GM23338 (cell line): ENCODE measurements at regions not wholly inside any gene's neighbourhood (a gene's known extent, or its start where the extent isn't known, plus 50 kb on each side); places are given as distances from the start of the nearest gene placed in this dataset.

Experiments
- ATAC-seq: fragments of 200-7000 bp; cut with Tn5 transposase; 3 replicates; pipeline ENCODE4 v1.9.1; 2020
- DNase-seq: peaks from one replicate; pipeline ENCODE4 v3.0.0-alpha.2; 2015; ENCODE audit warnings: low spot score
- H2AFZ ChIP-seq: fragments of 200-600 bp; sonication (generic); 2 replicates; pipeline ENCODE4 v1.8.0; 2016; ENCODE audit warnings: antibody characterized with exemption, mild to moderate bottlenecking, moderate library complexity
- H3F3A ChIP-seq: fragments of 200-600 bp; sonication (generic); replicated peaks from 2 replicates; pipeline ENCODE4 v1.8.0; 2017; ENCODE audit warnings: antibody characterized with exemption, mixed run types, low read depth
- H3K27ac ChIP-seq: fragments of 200-600 bp; sonication (generic); 2 replicates; pipeline ENCODE4 v1.6.1; 2016; ENCODE audit warnings: low read depth
- H3K27me3 ChIP-seq: fragments of 200-600 bp; sonication (generic); 2 replicates; pipeline ENCODE4 v1.8.0; 2016; ENCODE audit warnings: mild to moderate bottlenecking, mixed run types, moderate library complexity; ENCODE audit not compliant: insufficient read depth
- H3K36me3 ChIP-seq: fragments of 200-600 bp; sonication (generic); 2 replicates; pipeline ENCODE4 v1.8.0; 2016; ENCODE audit warnings: mild to moderate bottlenecking; ENCODE audit not compliant: insufficient read depth
- H3K4me1 ChIP-seq: fragments of 200-600 bp; sonication (generic); 2 replicates; pipeline ENCODE4 v1.8.0; 2016; ENCODE audit warnings: mild to moderate bottlenecking, moderate library complexity; ENCODE audit not compliant: insufficient read depth
- H3K4me2 ChIP-seq: fragments of 200-600 bp; sonication (generic); 2 replicates; pipeline ENCODE4 v1.7.1; 2017; ENCODE audit warnings: mixed run types
- H3K4me3 ChIP-seq: fragments of 200-600 bp; sonication (generic); 2 replicates; pipeline ENCODE4 v1.6.1; 2016; ENCODE audit warnings: mixed run types
- H3K79me2 ChIP-seq: fragments of 200-600 bp; sonication (generic); replicated peaks from 2 replicates; pipeline ENCODE4 v1.8.0; 2017; ENCODE audit warnings: mild to moderate bottlenecking; ENCODE audit not compliant: insufficient read depth
- H3K9me2 ChIP-seq: fragments of 200-600 bp; sonication (generic); 2 replicates; pipeline ENCODE4 v1.8.0; 2017; ENCODE audit not compliant: insufficient read depth
- H4K20me1 ChIP-seq: fragments of 200-600 bp; sonication (generic); replicated peaks from 2 replicates; pipeline ENCODE4 v1.8.0; 2017; ENCODE audit warnings: mild to moderate bottlenecking; ENCODE audit not compliant: insufficient read depth
- H3K27ac Mint-ChIP-seq: 2 replicates; pipeline ENCODE4 v1.8.0; 2020; ENCODE audit warnings: inconsistent platforms, mild to moderate bottlenecking, moderate library complexity, mixed read lengths
- H3K27me3 Mint-ChIP-seq: 3 replicates; pipeline ENCODE4 v1.8.0; 2022; ENCODE audit warnings: low read depth, mild to moderate bottlenecking, moderate library complexity, mixed read lengths, inconsistent platforms; ENCODE audit not compliant: insufficient read depth, poor library complexity
- H3K36me3 Mint-ChIP-seq: 3 replicates; pipeline ENCODE4 v1.8.0; 2021; ENCODE audit warnings: low read depth, mild to moderate bottlenecking, inconsistent platforms, moderate library complexity, mixed read lengths
- H3K4me1 Mint-ChIP-seq: 3 replicates; pipeline ENCODE4 v1.8.0; 2020; ENCODE audit warnings: mild to moderate bottlenecking, inconsistent platforms, mixed read lengths
- H3K4me3 Mint-ChIP-seq: 3 replicates; pipeline ENCODE4 v1.8.0; 2021; ENCODE audit warnings: moderate library complexity, mild to moderate bottlenecking, inconsistent platforms, mixed read lengths
- H3K9me3 Mint-ChIP-seq: 3 replicates; pipeline ENCODE4 v1.8.0; 2020; ENCODE audit warnings: moderate library complexity, mild to moderate bottlenecking, inconsistent platforms, mixed read lengths
- JUNB ChIP-seq: IDR thresholded peaks from one replicate; pipeline ENCODE4 v1.6.1; 2016; ENCODE audit warnings: antibody characterized with exemption; ENCODE audit not compliant: unreplicated experiment
- TF ChIP-seq, protein P1 (sequence below), 2 experiments: fragments of 200-600 bp in 1 of 2; sonication (generic) in 1 of 2; conservative IDR thresholded peaks; 2 replicates each; pipeline versions ENCODE4 v1.5.1 to v1.6.1; 2016 to 2017; ENCODE audit warnings: antibody characterized with exemption in 2 of 2, low read depth in 2 of 2, mild to moderate bottlenecking in 2 of 2, moderate library complexity in 1 of 2
- TF ChIP-seq, protein P2 (sequence below): fragments of 250-450 bp; sonication (Bioruptor Pico); IDR thresholded peaks from 2 replicates; pipeline ENCODE4 v1.5.0; 2020; ENCODE audit warnings: mild to moderate bottlenecking, moderate library complexity

DNA sequence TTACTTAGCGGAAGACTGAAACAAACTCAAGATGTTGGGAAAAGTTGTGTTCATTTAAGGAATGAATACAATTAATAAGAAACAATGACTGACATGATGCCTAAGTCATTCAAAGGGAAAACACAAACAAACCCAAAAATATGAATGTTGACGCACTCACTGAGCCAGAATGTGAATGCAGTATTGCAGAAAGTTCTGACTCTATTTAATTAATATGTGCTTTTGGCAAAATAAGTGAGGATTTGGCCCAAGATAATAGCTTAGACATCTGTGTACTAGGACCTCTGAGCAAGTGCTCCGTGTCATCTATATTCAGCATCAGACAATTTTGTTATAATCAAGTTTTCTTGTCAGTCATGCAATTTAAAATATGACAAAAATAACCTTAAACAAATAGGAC is 1138.8 kb upstream of the NXPH2 start:
- Histone ChIP-seq H3F3A (no peaks in the 10 kb centered on the region), H3K9me2 (no peaks in the 10 kb centered on the region), H4K20me1 (no peaks in the 10 kb centered on the region), H3K79me2 (no peaks in the 10 kb centered on the region), H3K4me3 (no peak overlapping the region), H2AFZ (no peak overlapping the region), H3K36me3 (no peaks in the 10 kb centered on the region), H3K4me1 (peaks cover 13% of the 10 kb centered on the region), H3K27ac (no peak overlapping the region), H3K27me3 (no peaks in the 10 kb centered on the region), H3K4me2 (no peak overlapping the region)
- Mint-ChIP-seq H3K4me3 (no peak overlapping the region), H3K36me3 (peaks cover 3% of the 10 kb centered on the region; the same call in 1 of the 3 replicates), H3K9me3 (0 out of 3 replicates have a peak, but pooled peaks cover 4% of the 10 kb centered on the region), H3K27me3 (no peaks in the 10 kb centered on the region), H3K4me1 (peaks cover 6% of the 10 kb centered on the region), H3K27ac (no peak overlapping the region)
- TF ChIP-seq, protein P1, sequence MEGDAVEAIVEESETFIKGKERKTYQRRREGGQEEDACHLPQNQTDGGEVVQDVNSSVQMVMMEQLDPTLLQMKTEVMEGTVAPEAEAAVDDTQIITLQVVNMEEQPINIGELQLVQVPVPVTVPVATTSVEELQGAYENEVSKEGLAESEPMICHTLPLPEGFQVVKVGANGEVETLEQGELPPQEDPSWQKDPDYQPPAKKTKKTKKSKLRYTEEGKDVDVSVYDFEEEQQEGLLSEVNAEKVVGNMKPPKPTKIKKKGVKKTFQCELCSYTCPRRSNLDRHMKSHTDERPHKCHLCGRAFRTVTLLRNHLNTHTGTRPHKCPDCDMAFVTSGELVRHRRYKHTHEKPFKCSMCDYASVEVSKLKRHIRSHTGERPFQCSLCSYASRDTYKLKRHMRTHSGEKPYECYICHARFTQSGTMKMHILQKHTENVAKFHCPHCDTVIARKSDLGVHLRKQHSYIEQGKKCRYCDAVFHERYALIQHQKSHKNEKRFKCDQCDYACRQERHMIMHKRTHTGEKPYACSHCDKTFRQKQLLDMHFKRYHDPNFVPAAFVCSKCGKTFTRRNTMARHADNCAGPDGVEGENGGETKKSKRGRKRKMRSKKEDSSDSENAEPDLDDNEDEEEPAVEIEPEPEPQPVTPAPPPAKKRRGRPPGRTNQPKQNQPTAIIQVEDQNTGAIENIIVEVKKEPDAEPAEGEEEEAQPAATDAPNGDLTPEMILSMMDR (conservative IDR thresholded peaks at IDR 0.05; ENCODE audit: low read depth in 2 of 2), result no peak
- no peak for TF ChIP-seq JUNB
- TF ChIP-seq, protein P2, sequence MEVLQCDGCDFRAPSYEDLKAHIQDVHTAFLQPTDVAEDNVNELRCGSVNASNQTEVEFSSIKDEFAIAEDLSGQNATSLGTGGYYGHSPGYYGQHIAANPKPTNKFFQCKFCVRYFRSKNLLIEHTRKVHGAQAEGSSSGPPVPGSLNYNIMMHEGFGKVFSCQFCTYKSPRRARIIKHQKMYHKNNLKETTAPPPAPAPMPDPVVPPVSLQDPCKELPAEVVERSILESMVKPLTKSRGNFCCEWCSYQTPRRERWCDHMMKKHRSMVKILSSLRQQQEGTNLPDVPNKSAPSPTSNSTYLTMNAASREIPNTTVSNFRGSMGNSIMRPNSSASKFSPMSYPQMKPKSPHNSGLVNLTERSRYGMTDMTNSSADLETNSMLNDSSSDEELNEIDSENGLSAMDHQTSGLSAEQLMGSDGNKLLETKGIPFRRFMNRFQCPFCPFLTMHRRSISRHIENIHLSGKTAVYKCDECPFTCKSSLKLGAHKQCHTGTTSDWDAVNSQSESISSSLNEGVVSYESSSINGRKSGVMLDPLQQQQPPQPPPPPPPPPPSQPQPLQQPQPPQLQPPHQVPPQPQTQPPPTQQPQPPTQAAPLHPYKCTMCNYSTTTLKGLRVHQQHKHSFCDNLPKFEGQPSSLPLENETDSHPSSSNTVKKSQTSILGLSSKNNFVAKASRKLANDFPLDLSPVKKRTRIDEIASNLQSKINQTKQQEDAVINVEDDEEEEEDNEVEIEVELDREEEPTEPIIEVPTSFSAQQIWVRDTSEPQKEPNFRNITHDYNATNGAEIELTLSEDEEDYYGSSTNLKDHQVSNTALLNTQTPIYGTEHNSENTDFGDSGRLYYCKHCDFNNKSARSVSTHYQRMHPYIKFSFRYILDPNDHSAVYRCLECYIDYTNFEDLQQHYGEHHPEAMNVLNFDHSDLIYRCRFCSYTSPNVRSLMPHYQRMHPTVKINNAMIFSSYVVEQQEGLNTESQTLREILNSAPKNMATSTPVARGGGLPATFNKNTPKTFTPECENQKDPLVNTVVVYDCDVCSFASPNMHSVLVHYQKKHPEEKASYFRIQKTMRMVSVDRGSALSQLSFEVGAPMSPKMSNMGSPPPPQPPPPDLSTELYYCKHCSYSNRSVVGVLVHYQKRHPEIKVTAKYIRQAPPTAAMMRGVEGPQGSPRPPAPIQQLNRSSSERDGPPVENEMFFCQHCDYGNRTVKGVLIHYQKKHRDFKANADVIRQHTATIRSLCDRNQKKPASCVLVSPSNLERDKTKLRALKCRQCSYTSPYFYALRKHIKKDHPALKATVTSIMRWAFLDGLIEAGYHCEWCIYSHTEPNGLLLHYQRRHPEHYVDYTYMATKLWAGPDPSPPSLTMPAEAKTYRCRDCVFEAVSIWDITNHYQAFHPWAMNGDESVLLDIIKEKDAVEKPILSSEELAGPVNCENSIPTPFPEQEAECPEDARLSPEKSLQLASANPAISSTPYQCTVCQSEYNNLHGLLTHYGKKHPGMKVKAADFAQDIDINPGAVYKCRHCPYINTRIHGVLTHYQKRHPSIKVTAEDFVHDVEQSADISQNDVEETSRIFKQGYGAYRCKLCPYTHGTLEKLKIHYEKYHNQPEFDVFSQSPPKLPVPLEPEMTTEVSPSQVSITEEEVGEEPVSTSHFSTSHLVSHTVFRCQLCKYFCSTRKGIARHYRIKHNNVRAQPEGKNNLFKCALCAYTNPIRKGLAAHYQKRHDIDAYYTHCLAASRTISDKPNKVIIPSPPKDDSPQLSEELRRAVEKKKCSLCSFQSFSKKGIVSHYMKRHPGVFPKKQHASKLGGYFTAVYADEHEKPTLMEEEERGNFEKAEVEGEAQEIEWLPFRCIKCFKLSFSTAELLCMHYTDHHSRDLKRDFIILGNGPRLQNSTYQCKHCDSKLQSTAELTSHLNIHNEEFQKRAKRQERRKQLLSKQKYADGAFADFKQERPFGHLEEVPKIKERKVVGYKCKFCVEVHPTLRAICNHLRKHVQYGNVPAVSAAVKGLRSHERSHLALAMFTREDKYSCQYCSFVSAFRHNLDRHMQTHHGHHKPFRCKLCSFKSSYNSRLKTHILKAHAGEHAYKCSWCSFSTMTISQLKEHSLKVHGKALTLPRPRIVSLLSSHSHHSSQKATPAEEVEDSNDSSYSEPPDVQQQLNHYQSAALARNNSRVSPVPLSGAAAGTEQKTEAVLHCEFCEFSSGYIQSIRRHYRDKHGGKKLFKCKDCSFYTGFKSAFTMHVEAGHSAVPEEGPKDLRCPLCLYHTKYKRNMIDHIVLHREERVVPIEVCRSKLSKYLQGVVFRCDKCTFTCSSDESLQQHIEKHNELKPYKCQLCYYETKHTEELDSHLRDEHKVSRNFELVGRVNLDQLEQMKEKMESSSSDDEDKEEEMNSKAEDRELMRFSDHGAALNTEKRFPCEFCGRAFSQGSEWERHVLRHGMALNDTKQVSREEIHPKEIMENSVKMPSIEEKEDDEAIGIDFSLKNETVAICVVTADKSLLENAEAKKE (CRISPR knock-in tag), result no peak
- DNase-seq, result no peak
- ATAC-seq, result no peak
